GM18909 (cell line): ENCODE measurements at regions not wholly inside any gene's neighbourhood (a gene's known extent, or its start where the extent isn't known, plus 50 kb on each side); places are given as distances from the start of the nearest gene placed in this dataset.

Experiments used
- ATAC-seq: cut with Tn5 transposase; IDR thresholded peaks from one replicate; pipeline ENCODE4 v1.9.1; 2021; ENCODE audit warnings: mild to moderate bottlenecking; ENCODE audit not compliant: unreplicated experiment, poor library complexity

DNA sequence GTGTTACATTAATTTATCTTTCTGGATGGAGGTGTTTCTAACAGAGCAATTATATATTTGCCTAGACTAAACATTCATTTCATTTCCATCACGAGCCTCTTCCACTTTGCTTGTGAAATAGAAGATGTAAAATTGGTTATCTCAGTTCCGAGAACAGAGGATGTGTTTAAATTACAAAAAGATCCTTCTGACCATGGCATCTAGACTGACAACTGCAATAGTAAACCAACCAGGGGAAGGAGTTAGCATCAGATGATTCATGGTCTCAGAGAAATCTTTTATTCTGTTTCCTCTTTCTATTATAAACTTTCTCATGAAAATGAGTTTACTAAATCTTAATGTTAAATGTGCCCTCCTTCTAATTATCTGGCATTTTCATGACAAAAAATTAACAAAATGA, 149.8 kb upstream of the WDR11 start:
- ATAC-seq, result no peak

DNA sequence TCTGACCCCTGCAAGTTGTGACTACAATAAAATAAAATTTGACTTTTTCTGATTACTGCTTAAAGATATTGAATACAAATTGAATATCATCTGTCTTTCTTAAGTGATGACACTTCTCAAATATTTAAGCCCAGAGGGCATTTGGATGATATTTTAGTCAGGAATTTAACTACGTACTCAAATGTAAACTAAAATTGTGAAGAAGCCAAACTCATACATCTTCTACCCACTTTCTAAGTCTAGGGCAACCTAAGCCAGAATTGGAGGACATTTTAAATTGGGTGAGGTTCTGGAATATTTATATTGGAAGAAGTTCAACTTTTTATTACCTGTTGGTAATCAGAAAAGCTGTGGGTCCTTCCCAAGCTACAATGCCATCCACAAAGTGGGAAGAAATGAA, 149.1 kb upstream of the WDR11 start:
- ATAC-seq, result no peak

DNA sequence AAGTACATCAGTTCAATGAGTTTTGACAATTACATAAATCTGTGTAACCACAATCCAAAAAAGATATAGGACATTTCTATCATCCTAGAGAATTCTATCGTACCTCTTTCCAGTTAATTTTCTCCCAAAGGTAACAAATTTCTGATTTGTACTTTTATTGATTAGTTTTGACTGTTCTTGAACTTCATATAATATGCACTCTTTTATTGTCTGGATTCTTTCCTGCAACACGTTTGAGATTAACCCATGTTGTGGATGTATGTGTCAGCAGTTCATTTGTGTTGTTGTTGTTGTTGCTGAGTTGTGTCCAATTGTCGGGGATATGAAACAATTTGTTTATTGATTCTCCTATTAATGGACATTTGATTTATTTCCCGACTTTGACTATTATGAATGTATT, 145.9 kb upstream of the WDR11 start:
- no peak for ATAC-seq

DNA sequence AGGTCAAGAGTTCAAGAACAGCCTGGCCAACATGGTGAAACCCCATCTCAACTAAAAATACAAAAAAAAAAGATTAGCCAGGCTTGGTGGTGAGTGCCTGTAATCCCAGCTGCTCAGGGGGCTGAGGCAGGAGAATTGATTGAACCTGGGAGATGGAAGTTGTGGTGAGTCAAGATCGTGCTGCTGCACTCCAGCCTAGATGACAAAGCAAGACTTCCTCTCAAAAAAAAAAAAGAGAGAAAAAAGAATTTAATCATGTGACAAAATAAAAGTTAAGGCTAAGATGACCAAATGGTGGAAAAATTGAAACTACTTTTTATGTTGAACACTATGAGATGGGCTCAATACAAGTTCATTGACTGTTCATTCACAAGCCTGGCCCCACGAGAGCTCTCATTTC, 141.1 kb upstream of the WDR11 start:
- no peak for ATAC-seq

DNA sequence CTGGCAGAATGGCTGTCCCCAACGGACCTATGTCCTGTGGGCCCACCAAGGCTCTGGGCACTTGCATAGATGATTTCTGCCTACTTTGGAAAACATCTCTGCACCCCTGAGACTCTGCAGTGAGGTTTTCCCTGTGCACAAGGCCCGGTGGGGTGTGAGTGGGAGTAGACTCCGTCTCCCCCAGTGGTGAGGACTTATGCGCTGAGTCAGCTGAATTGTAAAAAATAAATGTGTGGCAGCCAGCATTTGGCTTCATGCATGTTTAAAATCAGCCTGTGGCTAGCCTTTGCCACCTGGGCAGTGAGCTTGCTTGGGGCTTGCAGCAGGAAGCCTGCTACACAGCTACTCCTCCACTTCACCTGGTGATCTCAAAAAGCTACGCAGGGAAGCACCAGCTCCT, 139.3 kb upstream of the WDR11 start:
- no peak for ATAC-seq

DNA sequence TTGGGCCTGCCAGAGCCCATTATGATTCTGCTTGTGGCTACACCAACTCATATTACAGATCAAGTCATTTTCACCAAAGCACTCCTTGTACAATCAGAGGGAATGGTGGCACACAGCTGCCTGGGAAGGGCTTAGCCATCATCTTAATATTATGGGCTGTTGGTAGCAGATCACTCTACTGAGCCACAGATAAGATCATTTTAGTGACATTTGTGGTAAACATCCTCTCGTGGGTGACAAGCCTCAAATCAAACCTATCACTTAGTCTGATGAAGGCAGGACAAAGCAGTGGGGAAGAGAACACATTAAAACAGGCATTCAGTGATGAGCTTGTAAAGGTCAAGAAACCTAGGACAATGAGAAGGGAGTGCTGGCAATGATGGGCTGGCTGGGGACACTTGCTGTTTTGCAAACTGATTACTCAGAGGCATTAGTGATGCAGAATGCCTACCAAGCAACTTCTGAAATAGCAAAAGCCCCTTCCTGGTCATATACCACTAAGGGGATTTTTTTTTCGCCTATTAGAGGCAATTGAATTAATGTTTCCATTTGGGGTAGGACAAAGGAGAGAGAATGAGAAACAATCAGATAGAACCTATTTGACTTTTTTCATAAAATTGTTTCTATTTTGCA, 137.5 kb upstream of the WDR11 start:
- no peak for ATAC-seq

DNA sequence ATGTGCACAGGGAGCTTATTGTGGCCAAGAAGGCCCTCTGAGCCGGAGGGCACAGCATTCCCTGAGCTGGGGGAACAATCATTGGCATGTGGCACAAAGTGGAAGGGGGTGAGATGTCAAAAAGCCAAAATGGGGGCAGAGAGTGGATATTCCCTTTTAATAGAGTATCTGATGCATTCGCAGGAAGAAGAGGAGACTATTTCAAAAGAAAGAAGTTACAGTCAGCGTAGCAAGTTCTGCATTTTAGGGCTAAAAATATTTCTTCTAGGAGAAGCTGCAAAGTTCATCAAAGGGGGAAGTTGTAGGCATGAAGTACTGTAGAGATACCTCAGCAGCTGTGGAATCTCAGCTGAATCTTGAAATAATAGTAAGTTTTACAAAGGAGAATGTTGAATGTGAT, 136.0 kb upstream of the WDR11 start:
- no peak for ATAC-seq

DNA sequence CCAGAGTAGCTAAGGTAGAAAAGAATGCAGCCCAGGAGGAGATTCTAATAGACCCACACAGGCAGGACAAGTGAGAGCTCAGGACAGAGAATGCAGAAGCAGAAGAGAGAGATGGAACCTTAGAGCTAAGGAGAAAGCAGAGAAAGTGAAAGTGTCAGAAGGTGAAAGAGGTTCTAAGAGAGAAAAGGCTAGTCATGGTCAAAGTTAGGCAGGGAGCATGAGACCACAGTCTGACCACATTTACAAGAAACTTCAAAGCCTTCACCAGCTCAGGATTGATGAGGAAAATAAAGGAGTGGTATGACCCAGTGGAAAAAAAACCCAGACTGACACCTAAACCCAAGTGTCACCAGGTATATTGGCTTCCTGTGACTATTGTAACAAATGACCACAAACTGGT, 131.8 kb upstream of the WDR11 start:
- ATAC-seq, result peak; percentile 57

DNA sequence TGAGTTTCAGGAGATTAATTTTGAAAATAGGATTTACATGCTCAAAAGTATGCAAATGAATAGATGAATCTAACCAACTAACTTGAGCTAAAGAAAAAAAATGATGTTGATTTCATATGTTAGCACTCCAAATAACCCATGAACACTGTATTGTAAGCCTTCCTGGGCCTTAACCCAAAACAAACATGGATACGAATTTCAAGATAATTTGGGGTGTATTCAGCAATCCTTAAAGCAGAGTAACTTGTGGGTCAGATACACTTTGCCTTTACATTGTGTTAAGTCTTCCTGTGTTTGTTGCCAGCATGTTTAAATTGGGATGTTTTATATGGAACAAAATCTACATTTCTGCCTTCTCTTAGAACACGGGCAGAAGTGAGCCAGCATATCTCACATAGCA, 124.2 kb upstream of the WDR11 start:
- no peak for ATAC-seq

DNA sequence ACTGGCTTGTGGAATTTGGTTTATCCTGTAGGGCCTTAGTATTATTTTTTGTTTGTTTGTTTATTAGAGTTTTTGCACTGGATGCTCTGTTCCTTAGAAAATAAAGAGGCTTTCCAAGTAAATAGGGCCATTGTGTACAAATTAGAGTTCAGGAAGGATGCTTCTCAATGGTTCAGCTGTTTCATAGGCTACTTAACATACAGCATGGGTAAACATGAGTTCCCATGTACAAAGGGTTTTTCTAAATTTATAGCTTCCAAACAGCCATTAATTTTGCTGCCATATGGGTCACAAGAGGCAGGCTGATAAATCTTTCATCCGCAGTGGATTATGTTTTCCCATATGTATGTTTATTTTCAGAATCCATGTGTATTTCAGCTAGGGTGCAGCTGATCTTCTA, 121.6 kb upstream of the WDR11 start:
- ATAC-seq, result no peak

DNA sequence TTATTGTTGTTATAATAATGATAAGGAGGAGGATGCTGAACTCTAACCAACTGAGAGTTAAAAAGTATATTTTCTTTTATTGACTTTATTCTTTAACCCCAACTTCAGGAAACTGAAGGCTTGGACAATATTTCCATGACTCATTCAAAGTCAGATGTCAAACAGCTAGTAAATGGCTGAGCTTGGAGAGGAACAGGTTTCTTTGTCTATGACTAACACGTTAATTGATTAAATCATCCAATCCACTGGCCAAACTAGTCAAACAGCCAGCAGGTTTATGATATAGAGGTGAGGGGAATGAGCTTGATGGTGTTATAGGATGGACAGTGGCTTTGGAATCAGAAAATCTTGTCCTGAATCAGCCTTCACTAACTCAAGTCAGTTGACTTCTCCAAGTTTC, 119.1 kb upstream of the WDR11 start:
- no peak for ATAC-seq

DNA sequence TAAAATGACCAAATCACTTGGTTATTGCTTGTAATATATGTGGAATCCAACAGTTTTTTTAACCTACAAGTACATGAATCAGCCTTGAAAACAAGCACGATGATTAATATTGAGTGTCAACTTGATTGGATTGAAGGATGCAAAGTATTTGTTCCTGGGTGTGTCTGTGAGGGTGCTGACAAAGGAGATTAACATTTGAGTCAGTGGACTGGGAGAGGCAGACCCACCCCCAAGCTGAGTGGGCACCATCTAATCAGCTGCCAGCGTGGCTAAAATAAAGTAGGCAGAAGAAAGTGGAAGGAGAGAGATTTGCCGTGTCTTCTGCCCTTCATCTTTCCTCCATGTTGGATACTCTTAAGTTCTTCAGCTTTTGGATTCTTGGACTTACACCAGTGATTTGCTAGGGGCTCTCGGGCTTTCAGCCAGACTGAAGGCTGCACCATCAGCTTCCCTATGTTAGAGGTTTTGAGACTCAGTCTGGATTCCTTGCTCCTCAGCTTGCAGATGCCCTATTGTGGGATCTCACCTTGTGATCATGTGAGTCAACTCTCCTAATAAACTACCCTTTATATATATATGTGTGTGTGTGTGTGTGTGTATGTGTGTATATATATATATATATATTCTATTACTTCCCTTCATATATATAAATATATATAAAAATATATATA, 118.4 kb upstream of the WDR11 start:
- ATAC-seq, result no peak

DNA sequence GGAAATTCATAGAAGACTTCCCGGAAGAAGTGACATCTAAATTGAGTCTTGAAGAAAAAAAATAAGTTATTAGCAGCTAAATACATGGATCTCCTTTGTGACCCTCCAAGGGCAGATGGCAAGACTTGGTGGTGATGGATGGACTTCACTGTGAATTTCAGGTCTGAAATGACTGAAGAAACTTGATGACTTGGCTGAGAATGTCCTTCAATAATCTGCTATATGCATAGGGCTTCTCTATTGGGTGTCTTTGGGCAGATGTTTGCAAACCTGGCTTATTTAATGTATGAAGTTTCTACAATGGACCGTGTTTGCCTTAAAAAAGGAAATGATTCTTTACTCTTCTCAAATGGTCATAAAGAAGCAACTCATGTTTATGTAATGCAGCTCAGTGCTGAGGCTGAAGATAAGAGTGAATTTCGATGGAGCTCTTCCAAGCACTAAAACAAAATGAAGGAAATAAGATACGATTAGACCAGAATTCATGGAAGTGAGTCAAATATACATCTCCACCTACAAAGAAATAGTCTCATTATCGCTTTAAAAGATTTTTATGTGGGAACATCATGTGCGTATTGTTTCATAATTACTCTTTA, 116.6 kb upstream of the WDR11 start:
- no peak for ATAC-seq

DNA sequence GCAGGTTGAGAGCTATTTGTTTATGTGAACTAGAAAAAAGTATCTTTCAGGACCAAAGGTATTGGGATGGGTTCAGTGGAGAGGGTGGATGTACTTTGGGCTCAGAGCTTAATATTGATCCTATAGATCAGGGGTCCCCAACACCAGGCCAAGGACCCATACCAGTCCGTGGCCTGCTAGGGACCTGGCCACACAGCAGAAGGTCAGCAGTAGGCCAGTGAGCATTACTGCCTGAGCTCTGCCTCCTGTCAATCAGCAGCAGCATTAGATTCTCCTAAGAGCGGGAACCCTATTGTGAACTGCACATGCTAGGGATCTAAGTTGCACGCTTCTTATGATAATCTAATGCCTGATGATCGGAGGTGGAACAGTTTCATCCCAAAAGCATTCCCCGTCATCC, 115.8 kb upstream of the WDR11 start:
- ATAC-seq, result no peak

DNA sequence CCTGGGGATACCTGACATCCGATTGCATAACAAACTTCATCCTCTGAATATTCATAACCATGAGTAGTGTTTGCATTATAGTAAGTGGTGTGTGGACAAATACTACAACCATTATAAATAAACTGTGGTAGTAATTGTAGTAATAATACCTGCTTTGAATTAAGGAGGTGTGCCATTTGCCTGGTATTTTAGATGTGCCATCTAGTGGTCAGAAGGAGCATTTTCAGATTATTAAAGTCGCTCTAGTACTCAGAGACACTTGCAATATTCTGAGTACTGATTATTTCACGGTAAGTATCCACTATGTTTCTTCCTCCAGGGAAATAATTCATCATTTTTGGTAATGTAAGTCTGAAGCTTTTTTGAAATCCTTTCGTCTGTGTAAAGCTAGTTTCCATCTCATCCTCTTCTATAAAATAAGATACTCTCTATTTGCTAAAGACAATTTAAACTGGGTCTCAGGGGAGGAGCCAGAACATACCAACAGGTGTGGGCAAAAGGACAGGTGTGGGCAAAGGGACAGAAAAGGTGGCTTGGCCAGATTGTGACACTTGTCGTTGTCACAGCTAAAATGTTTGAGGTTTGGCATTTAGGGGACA, 115.3 kb upstream of the WDR11 start:
- ATAC-seq, result no peak

DNA sequence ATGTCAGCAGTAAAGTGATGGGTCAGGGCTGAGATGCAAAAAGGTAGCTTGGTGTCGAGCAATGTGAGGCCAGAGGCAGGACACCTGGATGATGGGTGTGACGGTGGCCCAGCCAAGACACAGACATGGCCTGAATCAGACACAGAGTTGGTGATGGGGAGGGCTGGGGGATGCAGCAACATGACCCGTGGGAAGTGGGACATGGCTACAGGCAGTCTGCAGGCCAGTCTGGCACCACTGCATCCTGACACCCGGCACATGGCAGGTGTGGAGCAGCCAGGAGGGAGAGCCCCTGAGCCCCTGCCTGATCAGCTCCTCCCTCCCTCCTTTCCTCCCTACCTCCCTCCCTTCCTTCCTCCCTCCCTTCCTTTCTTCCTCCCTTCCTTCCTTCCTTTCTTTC, 114.8 kb upstream of the WDR11 start:
- ATAC-seq, result no peak

DNA sequence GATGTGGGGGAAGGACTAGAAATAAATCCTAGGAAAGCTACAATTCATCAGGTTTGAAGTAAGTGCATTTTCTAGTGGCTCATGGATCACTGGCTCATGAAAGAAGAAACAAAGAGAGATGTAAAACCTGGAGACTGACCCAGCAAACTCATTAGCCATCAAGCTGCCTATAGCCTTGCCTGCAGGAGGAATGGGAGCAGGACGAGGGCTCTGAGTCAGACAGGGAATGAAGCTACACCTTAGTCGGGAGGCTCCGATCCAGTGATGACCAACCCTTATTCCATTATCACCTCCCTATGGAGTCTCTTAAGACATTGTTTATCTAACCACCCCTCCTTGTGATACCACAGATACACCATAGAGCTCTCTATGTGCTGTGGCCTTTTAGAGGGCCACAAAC, 112.5 kb upstream of the WDR11 start:
- no peak for ATAC-seq

DNA sequence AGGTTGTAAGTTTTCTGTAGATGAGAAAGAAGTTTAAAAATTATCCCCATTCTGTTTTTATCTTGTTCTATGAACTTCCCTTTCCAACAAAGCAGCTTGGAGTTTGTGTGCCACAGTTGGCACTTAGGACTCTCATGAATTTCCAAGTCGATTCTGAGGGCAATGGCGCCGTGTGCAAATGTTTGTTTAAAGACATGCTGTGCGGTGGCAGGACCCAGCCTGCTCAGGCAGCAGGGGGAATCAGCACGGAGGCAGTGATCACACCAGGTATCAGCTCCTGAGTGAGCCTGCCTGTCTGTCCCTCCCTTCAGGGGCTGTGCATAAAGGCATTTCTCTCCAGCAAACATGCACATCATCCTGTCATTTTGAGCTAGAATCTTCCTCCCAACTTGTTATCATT, 109.8 kb upstream of the WDR11 start:
- no peak for ATAC-seq

DNA sequence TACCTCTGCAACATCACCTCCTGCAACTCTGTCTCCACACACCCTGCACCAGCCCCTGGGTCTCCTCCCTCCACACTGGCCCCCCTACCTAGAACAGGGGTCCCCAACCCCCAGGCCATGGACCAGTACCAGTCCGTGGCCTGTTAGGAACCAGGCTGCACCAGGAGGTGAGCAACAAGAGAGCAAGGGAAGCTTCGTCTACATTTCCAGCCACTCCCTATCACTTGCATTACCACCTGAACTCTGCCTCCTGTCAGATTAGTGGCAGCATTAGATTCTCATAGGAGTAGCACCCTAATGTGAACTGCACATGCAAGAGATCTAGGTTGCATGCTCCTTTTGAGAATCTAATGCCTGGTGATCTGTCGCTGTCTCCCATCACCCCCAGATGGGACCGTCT, 108.8 kb upstream of the WDR11 start:
- no peak for ATAC-seq

DNA sequence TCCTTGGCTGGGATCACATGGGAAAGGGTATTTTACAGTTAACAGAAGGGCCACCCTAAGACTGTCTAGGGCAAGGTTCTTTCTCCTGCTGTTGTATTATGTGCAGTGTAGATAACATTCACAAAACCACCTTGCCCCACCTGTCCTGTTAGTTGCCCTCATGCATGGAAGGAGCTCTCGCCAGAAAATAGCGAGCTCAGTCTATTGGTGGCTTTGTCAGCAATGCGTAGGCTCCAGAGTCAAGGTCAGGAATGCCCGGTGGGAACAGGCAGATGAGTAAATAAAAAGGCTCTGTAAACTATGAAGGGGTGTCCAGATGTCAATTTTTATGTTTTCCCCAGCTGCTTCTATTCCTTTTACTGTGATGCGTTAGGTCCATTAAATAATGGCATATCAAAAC, 107.1 kb upstream of the WDR11 start:
- no peak for ATAC-seq

DNA sequence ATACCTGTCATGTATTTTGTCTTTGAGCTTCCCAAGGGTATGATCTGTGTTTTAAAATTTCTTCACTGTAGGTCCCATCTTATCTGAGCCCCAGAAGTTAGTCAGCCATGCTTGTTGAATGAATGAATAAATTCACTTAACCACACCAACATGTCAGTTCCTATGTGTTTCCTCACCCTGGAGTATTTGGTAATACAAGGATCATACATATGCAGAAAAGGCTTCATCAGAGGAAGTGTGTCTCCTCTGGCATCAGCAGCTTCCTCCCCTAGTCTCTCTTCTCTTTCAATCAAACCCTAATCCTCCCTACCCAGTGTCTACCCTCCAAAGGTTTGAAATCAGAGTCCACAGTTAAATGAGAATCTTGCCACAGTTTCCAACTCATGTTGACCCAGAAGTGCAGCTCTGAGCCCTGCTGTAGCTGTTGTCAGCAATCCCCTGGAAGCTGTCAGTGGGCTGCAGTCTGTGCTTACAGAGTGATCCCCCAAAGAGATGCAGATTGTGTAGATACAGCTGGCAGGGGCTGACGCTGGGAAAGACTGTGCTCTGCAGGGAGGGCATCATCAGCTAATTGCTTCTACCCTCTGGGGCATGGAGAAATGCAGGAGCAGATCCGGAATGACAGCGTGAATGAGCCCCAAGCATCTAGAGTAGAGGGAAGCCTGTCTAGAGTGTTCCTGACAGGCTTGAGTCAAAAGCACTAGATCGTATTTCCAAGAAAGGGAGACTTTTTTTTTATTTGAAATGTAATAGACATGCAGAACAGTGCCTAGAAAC, 105.0 kb upstream of the WDR11 start:
- no peak for ATAC-seq
